Pancreas (tissue), 10 donors: ENCODE measurements at regions not wholly inside any gene's neighbourhood (a gene's known extent, or its start where the extent isn't known, plus 50 kb on each side); places are given as distances from the start of the nearest gene placed in this dataset.

Experiments
- ATAC-seq, 4 donors: fragments of 200-7000 bp; cut with Tn5 transposase; one replicate each; pipeline versions ENCODE4 v1.8.0 to v1.9.1; 2020; ENCODE audit warnings: mild to moderate bottlenecking in 4 of 4, moderate library complexity in 4 of 4
- DNase-seq, 6 donors: peaks; one replicate each; pipeline ENCODE4 v3.0.0-alpha.2; 2020
- FAIRE-seq: peaks from 2 replicates; lab custom pipeline; 2012; peaks lifted over from hg19 to GRCh38; lab: Jason Lieb, UNC
- H3K27ac ChIP-seq, 4 donors: fragments of 200-600 bp; sonication (generic); 1 replicate in 3 of 4; 2 replicates in 1 of 4; pipeline versions ENCODE4 v1.5.0 to v1.8.0; 2020
- H3K27me3 ChIP-seq, 4 donors: fragments of 200-600 bp; one replicate each; pipeline ENCODE4 v1.8.0; 2021
- H3K36me3 ChIP-seq, 3 donors: fragments of 200-600 bp; sonication (generic) in 1 of 3; one replicate each; pipeline versions ENCODE4 v1.5.0 to v1.8.0; 2020 to 2021
- H3K4me1 ChIP-seq, 3 donors: fragments of 200-600 bp; one replicate each; pipeline ENCODE4 v1.8.0; 2021
- H3K4me3 ChIP-seq, 4 donors: fragments of 200-600 bp; sonication (generic) in 2 of 4; one replicate each; pipeline versions ENCODE4 v1.5.0 to v1.8.0; 2020 to 2021
- H3K9me3 ChIP-seq, 4 donors: fragments of 200-600 bp; one replicate each; pipeline ENCODE4 v1.8.0; 2021
- CTCF ChIP-seq, 4 donors: fragments of 200-600 bp; sonication (generic) in 3 of 4; IDR thresholded peaks; one replicate each; pipeline versions ENCODE4 v1.5.0 to v1.8.0; 2021; ENCODE audit warnings: antibody characterized with exemption in 4 of 4
- WGBS, 2 donors: extraction: QIAGEN DNeasy Blood & Tissue Kit; methylation state at CpG; one replicate each; pipeline ENCODE4 v1.1.7; 2013; 5-methylcytosine and 5-hydroxymethylcytosine counted together
- intact Hi-C, 3 donors: fragments of 100-400 bp; cut with DNase I; formaldehyde crosslinking; loops; one replicate each; pipeline versions ENCODE4 v1.11.1 to v1.14.2; 2022
- donor health status: healthy with polysubstance abuse.
- donor health status: DM: no; HTN: no; CAD: no; lungs with moderate emphysema.
- donor health status: DM: no; HTN: no; CAD: no.
- donor health status: control.
- donor health status: control.
- donor health status: Bipolar disorder and iron deficiency.
- donor health status: DM: yes; HTN: yes; CAD: no.
- donor health status: DM: no; HTN: no; CAD: no.
- donor health status: DM: no; HTN: no; CAD: no.
- donor health status: DM: yes; HTN: yes; CAD: no.

GRCh38 chr4:167724941-167725340, 367.4 kb upstream of the ANXA10 start:
- H3K4me1 ChIP-seq, result no peaks in the 10 kb centered on the region
- no peak for ATAC-seq
- no peaks in the 10 kb centered on the region for H3K9me3 ChIP-seq
- no peaks in the 10 kb centered on the region for H3K27me3 ChIP-seq
- no peak for FAIRE-seq
- TF ChIP-seq CTCF (IDR thresholded peaks at IDR 0.05), result no peak
- intact Hi-C loops, result no loop called here
- no peak overlapping the region for H3K4me3 ChIP-seq
- DNase-seq, result no peak
- no peak overlapping the region for H3K27ac ChIP-seq
- H3K36me3 ChIP-seq, result no peaks in the 10 kb centered on the region

GRCh38 chr4:167730769-167731168, 361.6 kb upstream of the ANXA10 start:
- intact Hi-C loops, result no loop called here
- DNase-seq (no peak), FAIRE-seq (no peak), ATAC-seq (no peak)
- Histone ChIP-seq H3K27me3 (no peaks in the 10 kb centered on the region), H3K4me1 (no peaks in the 10 kb centered on the region), H3K27ac (no peak overlapping the region), H3K4me3 (no peak overlapping the region), H3K9me3 (no peaks in the 10 kb centered on the region), H3K36me3 (no peaks in the 10 kb centered on the region)
- TF ChIP-seq CTCF (IDR thresholded peaks at IDR 0.05), result no peak
- 43 to 46% methylated on average over 2 of the region's 2 CpGs for WGBS, 2 donors

GRCh38 chr4:167745024-167745687, 347.2 kb upstream of the ANXA10 start:
- no peak for TF ChIP-seq CTCF (IDR thresholded peaks at IDR 0.05)
- WGBS, 2 donors, result 39 to 62% methylated on average over 6 of the region's 6 CpGs
- DNase-seq (no peak), ATAC-seq (no peak), FAIRE-seq (no peak)
- no peaks in the 10 kb centered on the region for H3K9me3 ChIP-seq
- H3K27ac ChIP-seq, result no peak overlapping the region
- H3K4me1 ChIP-seq, result no peaks in the 10 kb centered on the region
- intact Hi-C loops, result no loop called here
- H3K4me3 ChIP-seq, result no peak overlapping the region
- H3K36me3 ChIP-seq, result no peaks in the 10 kb centered on the region
- H3K27me3 ChIP-seq, result no peaks in the 10 kb centered on the region

- intact Hi-C loops, result no loop called here
- ATAC-seq (no peak), DNase-seq (no peak), FAIRE-seq (no peak)
- Histone ChIP-seq H3K27ac (no peak overlapping the region), H3K4me1 (no peaks in the 10 kb centered on the region), H3K36me3 (no peaks in the 10 kb centered on the region), H3K4me3 (no peak overlapping the region), H3K9me3 (no peaks in the 10 kb centered on the region), H3K27me3 (no peaks in the 10 kb centered on the region)
- WGBS, 2 donors, result 53 to 57% methylated on average over 2 of the region's 2 CpGs
- TF ChIP-seq CTCF (IDR thresholded peaks at IDR 0.05), result no peak
Observed at GRCh38 chr4:167767281-167767680, 325.1 kb upstream of the ANXA10 start.

GRCh38 chr4:167774646-167775045, 317.7 kb upstream of the ANXA10 start:
- Histone ChIP-seq H3K9me3 (no peaks in the 10 kb centered on the region), H3K4me1 (no peaks in the 10 kb centered on the region), H3K27ac (no peak overlapping the region), H3K36me3 (no peaks in the 10 kb centered on the region), H3K27me3 (no peaks in the 10 kb centered on the region), H3K4me3 (no peak overlapping the region)
- FAIRE-seq, result no peak
- no peak for ATAC-seq
- no peak for TF ChIP-seq CTCF (IDR thresholded peaks at IDR 0.05)
- intact Hi-C loops, result no loop called here
- DNase-seq, result no peak
